GM12873 (cell line): ENCODE measurements at regions not wholly inside any gene's neighbourhood (a gene's known extent, or its start where the extent isn't known, plus 50 kb on each side); places are given as distances from the start of the nearest gene placed in this dataset.

Experiments
- CTCF ChIP-seq: IDR thresholded peaks from 2 replicates; pipeline ENCODE4 v1.5.1; 2012; ENCODE audit warnings: low read depth, mild to moderate bottlenecking, moderate library complexity, low read length, control low read depth; ENCODE audit not compliant: insufficient read depth; ENCODE audit errors: missing control alignments

GRCh38 chrX:67207912-67208311, 335.9 kb upstream of the AR start:
- no peak for TF ChIP-seq CTCF

GRCh38 chrX:67159437-67159836, 384.4 kb upstream of the AR start:
- TF ChIP-seq CTCF: no peak

- no peak for TF ChIP-seq CTCF
Observed at GRCh38 chrX:67114635-67115034, 429.2 kb upstream of the AR start.

- no peak for TF ChIP-seq CTCF
Observed at GRCh38 chrX:67105758-67106116, 438.1 kb upstream of the AR start.

GRCh38 chrX:67104982-67105757, 438.7 kb upstream of the AR start:
- no peak for TF ChIP-seq CTCF

GRCh38 chrX:67100031-67100884, 443.6 kb upstream of the AR start:
- no peak for TF ChIP-seq CTCF

- TF ChIP-seq CTCF: no peak
Observed at GRCh38 chrX:67094061-67094460, 449.8 kb upstream of the AR start.
